ENCODE measurements at regions not wholly inside any gene's neighbourhood (a gene's known extent, or its start where the extent isn't known, plus 50 kb on each side); places are given as distances from the start of the nearest gene placed in this dataset.

GRCh38 chr14:53896726-53897125 lies 59.9 kb downstream of the BMP4 start:
- H3K4me3 ChIP-seq (ENCODE audit: low read depth, low read length), result no peak overlapping the region
- POLR2A ChIA-PET, result no interaction called here
- TF ChIP-seq, protein P1, sequence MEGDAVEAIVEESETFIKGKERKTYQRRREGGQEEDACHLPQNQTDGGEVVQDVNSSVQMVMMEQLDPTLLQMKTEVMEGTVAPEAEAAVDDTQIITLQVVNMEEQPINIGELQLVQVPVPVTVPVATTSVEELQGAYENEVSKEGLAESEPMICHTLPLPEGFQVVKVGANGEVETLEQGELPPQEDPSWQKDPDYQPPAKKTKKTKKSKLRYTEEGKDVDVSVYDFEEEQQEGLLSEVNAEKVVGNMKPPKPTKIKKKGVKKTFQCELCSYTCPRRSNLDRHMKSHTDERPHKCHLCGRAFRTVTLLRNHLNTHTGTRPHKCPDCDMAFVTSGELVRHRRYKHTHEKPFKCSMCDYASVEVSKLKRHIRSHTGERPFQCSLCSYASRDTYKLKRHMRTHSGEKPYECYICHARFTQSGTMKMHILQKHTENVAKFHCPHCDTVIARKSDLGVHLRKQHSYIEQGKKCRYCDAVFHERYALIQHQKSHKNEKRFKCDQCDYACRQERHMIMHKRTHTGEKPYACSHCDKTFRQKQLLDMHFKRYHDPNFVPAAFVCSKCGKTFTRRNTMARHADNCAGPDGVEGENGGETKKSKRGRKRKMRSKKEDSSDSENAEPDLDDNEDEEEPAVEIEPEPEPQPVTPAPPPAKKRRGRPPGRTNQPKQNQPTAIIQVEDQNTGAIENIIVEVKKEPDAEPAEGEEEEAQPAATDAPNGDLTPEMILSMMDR (IDR thresholded peaks at IDR 0.05; ENCODE audit: insufficient read depth, low read length, missing control alignments), result no peak
- CTCF ChIA-PET, result no interaction called here
- DNase-seq (ENCODE audit: low read depth, low spot score), result no peak

GRCh38 chr14:53894456-53894855 lies 62.2 kb downstream of the BMP4 start:
- POLR2A ChIA-PET, result no interaction called here
- CTCF ChIA-PET, result no interaction called here

GRCh38 chr14:53893374-53893773 lies 63.3 kb downstream of the BMP4 start:
- DNase-seq (ENCODE audit: low read depth, low spot score), result no peak
- POLR2A ChIA-PET, result no interaction called here
- no peak overlapping the region for H3K4me3 ChIP-seq (ENCODE audit: low read depth, low read length)
- CTCF ChIA-PET, result no interaction called here
- TF ChIP-seq, protein P1 (IDR thresholded peaks at IDR 0.05; ENCODE audit: insufficient read depth, low read length, missing control alignments), result no peak

More at GRCh38 chr14:53894456-53894855, 62.2 kb downstream of the BMP4 start:
- no peak for DNase-seq (ENCODE audit: low read depth, low spot score)
- H3K4me3 ChIP-seq (ENCODE audit: low read depth, low read length), result no peak overlapping the region
- TF ChIP-seq, protein P1 (IDR thresholded peaks at IDR 0.05; ENCODE audit: insufficient read depth, low read length, missing control alignments), result no peak

- POLR2A ChIA-PET, result no interaction called here
- DNase-seq (ENCODE audit: low read depth, low spot score), result no peak
- CTCF ChIA-PET, result no interaction called here
- H3K4me3 ChIP-seq (ENCODE audit: low read depth, low read length), result no peak overlapping the region
- TF ChIP-seq, protein P1 (IDR thresholded peaks at IDR 0.05; ENCODE audit: insufficient read depth, low read length, missing control alignments), result no peak
Observed at GRCh38 chr14:53890611-53891101, 66.0 kb downstream of the BMP4 start.

DNA sequence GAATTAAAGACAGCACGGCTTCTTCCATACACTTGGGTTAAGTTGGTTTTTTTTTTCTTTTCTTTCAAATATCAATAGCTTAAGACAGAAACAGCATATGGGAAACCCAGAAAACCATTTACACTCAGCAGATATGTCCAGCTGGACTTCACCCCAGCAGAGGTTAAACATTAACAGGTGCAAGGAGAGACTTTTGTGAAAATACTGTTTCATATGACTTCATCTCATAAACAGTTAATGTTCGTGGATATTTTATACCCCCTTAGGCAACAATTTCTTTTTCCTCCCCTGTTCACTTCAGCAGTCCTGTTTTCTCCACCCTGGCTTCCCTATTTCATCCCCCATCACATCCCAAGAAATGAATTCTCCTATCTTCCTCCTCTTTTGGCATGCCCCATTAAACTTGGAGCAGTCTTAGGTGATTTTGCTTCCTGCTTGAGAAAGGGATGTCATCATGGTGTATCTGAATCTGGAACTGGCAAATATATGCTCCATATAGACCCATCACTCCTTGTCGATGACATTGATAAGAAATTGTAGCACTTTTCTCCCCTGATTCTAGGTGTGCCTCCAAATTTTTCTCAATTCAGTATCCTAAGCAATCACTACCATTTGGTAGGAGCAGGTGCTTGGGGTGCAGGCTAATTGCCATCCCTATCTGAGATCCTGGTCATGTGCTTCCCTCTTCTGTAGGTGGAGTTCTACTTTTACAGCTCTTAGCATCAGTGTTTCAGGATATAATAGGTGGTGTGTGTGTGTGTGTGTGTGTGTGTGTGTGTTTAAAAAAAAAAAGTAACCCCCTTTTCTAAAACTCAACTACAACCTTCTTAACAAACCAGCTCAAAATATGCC lies 67.9 kb downstream of the BMP4 start:
- CTCF ChIA-PET, result no interaction called here
- TF ChIP-seq, protein P1 (IDR thresholded peaks at IDR 0.05; ENCODE audit: insufficient read depth, low read length, missing control alignments), result no peak
- POLR2A ChIA-PET, result no interaction called here
- H3K4me3 ChIP-seq (ENCODE audit: low read depth, low read length), result no peak overlapping the region
- DNase-seq (ENCODE audit: low read depth, low spot score), result no peak

DNA sequence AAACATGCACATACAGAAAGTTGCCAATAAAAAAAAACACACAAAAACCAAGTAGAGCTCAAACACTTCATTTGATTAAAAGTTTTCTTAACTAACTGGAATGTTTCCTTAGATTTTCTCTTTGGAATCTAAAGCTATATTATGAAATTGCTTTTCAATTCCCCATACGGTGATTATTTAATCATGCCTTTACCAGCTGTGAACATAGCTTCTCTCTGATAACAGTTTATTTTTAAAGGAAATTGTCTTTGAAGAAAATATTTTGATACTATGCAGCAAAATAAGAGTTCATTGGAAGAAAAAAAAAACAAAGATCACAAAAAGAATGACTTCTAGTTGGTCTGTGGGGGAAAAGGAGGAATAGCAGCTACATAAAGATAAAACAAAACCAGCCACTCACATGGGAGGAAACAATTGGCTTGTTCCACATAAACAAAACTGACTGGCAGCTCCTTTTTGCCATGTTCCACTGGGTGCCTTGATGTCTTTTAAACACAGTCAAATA lies 71.4 kb downstream of the BMP4 start:
- DNase-seq (ENCODE audit: low read depth, low spot score), result no peak
- TF ChIP-seq, protein P1 (IDR thresholded peaks at IDR 0.05; ENCODE audit: insufficient read depth, low read length, missing control alignments), result no peak
- ChIA-PET POLR2A (interaction anchor here (0.6 kb wide), 1 partner anchor 58 kb away, joined by 3 read pairs; no protein-coding TSS in a partner anchor), CTCF (no interaction called here)
- no peak overlapping the region for H3K4me3 ChIP-seq (ENCODE audit: low read depth, low read length)
